ENCODE measurements at regions not wholly inside any gene's neighbourhood (a gene's known extent, or its start where the extent isn't known, plus 50 kb on each side); places are given as distances from the start of the nearest gene placed in this dataset.
A peak's percentile ranks its signal among the peaks of the same experiment; 100 is the strongest.

DNA sequence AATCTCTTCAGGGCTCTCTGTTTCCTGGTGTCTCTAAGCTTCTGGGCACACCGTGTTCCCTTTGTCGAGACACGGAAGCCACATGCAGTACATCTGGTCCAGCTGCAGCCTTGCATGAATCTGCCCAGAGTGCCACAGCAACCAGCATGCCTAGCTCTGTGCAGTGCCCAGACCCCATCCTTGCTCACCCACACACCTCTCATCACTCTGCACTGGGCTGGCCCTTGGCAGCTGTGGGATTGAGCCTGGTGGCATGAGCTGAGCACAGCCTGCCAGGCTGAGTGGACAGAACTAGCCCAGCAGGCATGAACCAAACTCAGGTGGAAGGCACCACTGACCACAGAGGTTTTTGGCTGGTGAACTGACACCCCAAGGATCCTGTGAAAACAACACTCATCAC is 279.9 kb downstream of the ATXN7L3B start:
- no peak for DNase-seq

DNA sequence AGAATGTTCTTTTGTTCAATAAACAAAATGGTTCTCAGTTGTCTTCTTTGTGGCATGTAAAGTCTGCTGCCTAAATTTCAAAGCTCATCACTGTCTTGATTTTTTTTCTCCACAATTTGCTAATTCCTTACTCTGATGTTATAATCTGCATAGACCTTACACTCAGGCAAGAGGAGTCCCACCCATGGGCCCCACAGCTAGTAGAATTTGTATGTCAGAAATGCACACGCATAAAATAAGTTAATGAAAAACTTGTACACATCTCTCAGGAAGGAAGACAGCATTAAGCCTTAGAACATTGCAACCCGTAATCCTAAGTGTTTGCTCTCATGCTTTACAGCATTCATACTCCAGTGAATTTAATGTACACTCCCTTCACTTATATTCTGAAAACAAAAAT is 280.8 kb downstream of the ATXN7L3B start:
- DNase-seq: no peak

DNA sequence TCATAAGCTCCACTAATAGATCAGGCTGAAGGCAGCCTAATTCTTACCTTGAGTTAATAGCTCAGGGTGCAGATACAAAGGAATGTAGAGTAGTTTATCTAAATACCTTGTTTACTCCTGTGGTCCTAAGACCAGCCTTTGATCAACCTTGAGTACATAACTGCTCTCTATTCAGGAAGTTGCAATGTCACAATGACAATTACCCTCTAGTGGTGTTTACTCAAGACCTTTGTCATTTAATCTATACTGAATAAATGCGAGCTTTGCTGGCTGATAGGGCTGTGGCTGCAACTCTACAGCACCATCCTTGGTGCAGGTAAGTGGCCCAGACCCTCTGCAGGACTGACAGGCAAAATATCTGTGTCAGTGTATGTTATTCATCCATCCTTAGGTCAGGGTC is 282.7 kb downstream of the ATXN7L3B start:
- no peak for DNase-seq

DNA sequence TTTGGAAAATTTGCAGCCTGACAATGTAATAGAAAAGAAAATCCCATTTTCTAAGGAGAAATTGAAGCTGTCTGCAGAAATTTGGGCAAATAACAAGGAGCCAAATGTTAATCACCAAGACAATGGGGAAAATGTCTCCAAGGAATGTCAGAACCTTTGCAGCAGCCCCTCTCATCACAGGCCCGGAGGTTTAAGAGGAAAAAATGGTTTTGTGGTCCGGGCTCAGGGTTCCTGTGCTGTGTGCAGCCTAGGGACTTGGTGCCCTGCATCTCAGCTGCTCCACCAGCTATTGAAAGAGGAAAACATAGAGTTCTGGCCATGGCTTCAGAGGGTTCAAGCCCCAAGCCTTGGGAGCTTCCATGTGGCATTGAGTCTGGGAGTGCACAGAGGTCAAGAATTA is 298.9 kb downstream of the ATXN7L3B start:
- no peak for DNase-seq

DNA sequence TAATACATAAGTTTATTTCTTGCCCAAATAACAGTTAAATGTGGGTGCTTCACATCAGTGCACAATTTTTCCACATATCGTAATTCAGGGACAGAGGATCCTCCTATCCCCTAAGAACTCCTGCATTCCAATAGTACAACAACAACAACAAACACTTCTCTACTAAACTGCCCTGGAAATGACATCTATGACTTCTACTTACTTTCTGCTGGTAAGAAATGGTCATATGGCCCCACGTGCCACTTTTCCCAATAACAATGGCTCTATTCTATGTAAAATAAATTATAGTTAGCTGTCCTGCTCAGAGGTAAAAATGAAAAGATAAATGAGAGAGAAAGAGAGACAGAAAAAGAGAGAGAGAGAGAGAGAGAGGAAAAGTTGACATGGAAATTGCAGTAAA is 308.5 kb downstream of the ATXN7L3B start:
- no peak for DNase-seq

DNA sequence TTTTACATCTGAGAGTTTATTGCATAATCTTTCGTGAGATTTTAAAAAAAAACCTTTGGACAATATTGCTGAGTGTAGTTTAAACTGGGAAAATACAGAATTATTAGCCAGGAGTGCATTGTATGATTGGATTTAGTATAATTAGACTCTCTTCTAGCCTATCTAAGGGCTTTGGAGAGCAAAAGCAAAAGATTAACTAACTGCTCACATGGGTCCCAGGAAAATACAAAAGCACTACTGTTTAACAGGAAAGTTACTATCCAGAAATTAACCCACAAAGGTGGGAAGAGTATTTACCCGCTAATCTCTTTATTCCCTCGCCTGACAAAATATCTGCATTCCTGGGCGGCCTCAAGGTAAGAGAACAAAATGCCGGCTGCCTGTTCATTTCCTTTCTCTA is 309.5 kb downstream of the ATXN7L3B start:
- no peak for DNase-seq

DNA sequence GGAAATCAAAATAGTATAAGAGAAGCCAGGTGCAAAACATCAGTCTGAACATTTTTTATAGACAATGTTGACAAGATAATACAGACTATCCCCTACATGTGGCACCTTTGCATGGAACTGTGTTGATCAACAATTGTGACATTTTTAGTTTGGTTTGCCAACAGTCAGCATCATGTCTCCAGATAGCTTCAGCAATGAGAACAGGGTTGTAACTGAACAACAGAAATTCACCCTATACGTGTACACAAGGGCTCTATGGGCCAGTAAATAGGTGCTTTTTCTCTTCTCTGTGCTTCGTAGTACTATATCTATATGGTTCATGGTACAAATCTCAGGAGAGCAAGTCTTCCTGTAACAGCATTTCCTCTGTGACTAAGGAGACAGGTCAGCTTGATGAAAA is 310.4 kb downstream of the ATXN7L3B start:
- DNase-seq: no peak

DNA sequence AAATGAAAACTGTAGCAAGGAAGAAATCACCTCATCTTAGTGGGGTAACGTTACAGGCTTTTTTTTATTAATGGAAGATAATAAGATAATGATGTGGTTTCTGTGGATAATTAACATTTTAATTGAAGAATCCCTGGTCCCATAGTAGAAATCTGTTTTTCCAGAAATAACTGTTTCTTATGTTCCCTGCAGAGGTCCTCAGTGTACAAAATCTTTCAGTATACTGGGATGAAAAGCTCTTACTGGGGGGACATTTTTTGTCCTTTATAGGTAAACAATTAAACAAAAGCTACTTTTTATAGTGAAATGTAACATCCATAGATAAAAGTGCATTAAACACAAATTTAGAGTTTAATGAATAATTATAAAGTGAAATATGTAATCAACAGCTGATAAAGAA is 312.2 kb downstream of the ATXN7L3B start:
- no peak for DNase-seq

DNA sequence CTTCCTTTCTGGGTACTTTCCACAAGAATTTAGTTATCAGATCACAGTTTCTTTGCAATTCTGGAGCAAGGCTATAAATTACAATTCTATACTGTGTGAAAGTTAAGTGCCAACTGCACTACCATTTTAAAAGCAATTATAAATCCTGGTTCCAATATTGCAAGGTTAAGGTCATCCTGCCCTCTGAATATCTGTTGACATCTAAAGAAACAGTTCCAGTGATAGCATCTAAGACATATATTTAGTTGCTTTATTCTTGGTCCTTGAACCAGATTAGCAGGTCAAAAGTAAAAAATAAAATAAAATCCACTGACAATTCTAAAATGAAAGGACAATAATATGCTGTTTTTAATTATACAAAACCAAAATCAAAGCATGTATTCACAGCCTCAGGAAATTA is 334.2 kb downstream of the ATXN7L3B start:
- no peak for DNase-seq

DNA sequence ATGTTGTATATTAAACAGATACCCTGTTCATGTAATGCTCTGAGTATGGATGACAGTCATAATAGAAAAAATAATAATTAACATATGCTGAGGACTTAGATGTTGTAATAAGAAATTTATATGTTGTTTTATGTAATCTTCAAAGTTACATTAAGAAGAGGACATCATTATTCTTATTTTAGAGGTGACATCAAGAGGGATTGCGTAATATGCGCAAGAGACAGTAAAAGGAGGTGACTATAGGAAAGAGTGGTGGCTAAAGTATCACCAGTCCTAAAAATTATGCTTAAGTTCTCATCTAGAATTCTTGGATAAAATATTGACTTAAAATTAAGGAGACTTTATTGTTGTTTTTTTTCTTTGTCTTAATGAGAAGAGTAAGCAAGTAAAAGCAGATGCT is 323.9 kb downstream of the KCNC2 start:
- DNase-seq: no peak

DNA sequence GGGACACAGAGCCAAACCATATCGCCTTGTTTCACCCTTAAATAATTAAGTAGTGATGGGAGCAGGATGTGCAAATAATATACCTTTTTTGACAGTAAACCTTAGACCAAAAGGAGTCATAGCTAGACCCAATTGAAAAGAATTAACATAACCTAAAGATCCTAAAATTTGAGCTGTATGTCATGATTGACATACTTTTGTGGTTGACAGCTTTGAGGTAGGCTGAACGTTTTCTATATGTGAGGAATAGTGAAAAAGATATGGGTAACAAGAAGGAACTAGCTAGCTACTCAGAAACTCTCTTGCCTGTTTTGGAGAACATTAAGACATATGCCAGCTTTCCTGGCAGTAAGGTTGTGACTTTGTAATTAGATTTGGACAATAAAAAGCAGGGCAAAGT is 320.6 kb downstream of the KCNC2 start:
- DNase-seq: peak in 1 of 5 donors; percentile 7

DNA sequence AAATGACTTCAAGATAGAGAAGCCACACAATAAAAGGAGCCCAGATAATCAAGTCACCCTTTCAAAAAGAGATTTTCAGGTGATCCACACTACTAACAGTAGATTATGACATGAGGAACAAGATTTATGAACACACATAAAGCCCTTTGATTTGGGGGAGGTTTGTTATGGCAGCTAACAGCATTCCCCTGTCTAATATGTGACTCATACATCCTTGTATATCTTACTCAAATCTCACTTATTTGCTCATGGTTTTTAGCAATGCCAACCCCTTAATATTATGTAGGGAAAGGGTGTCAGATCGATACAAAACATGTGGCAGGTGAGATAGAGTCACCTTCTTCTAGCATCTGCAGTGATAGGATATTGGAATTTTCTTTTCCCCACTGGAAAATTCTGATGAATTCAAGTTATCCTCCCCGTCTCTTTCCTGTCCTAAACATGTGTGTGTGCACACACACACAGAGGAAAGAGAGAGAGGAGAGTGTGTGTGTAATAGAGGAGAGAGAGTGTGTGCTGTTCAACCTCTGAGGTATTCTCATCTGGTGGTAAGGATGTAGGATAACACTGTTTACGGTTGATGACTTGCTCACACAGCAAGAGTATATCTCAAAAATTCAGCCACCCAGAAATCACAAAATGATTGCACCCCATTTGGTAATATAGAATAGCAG is 319.9 kb downstream of the KCNC2 start:
- peak in 1 of 5 donors; percentile 23 for DNase-seq

DNA sequence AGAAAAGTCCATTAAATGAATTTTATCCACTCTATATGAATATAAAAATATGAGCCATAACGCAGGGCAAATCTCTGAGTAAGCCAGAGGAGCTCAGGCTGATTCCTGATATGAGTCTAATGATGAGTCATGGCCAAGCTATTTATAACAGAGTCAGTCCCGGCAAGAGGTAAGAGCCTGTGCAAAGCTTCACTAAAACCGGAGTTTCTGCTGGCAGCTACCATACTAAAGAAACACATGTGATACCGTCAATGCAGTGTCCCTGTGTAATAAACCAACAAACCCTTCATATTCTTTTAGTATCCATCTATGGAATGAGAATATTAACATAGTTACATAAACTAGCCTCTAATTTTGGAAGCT is 319.4 kb downstream of the KCNC2 start:
- peak in 1 of 5 donors; percentile 53 for DNase-seq

DNA sequence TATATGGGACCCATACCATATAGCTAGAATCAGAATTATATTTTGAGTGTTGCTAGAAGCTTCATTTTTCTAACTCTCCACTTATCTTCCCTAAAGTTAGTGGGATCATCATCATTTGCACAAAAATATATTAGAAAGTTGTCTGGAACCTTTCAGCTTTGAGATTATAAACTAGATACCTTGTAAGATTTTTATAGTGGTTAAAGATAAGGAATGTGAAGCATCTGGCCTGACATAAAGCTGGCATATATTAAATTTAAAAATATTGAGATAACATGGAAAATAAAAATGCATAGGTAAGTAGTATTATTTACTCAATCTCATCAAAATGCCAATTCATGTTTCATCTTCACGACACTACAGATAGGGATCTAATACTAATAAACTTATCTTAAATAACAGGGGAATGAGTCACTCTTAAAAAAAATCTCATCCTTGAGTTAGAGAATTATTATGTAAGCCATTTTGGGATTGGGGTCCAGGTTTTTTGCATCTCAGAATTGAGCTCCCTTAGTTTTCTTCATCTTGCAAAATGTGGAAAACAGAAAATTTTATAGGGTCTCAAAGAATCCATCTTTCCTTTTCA is 318.5 kb downstream of the KCNC2 start:
- DNase-seq: no peak

DNA sequence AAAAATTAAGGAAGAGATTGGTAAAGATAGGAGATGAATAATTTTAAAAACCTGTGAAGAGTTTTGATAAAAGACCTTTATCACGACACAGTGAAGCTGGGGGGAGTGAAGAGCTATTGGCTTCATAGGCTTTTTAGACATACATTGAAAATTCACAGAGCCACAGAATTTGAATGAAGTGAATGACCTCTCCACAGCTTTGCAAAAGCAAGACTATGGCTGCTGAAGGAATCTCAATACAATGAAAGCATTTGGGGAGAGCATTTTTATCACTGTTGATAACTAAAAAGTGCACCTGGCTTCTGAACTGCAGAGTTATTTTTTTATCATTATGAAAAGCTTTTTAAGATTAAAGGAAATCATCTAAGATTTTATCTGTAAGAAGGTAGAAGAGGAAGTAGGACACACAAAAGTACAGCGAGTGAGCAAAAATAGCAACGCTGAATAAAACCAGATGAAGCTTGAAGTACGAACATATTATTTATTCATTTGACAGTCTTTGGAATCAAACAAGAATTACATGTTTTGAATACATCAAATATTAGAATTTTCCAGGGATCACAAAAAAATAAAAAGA is 317.5 kb downstream of the KCNC2 start:
- DNase-seq: no peak

DNA sequence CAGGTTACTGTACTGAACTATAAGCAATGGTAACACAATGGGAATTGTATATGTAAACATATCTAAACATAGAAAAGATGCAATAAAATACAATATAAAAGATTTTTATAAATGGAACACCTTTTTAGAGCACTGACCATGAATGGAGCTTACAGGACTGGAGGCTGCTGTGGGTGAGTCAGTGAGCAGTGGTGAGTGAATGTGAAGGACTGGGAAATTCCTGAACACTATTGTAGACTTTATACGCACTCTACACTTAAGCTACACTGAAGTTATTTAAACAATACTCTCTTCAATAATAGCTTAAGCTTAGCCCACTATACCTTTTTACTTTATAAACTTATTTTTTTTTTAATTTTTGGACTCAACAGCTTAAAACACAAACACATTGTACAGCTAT is 313.5 kb downstream of the KCNC2 start:
- no peak for DNase-seq

DNA sequence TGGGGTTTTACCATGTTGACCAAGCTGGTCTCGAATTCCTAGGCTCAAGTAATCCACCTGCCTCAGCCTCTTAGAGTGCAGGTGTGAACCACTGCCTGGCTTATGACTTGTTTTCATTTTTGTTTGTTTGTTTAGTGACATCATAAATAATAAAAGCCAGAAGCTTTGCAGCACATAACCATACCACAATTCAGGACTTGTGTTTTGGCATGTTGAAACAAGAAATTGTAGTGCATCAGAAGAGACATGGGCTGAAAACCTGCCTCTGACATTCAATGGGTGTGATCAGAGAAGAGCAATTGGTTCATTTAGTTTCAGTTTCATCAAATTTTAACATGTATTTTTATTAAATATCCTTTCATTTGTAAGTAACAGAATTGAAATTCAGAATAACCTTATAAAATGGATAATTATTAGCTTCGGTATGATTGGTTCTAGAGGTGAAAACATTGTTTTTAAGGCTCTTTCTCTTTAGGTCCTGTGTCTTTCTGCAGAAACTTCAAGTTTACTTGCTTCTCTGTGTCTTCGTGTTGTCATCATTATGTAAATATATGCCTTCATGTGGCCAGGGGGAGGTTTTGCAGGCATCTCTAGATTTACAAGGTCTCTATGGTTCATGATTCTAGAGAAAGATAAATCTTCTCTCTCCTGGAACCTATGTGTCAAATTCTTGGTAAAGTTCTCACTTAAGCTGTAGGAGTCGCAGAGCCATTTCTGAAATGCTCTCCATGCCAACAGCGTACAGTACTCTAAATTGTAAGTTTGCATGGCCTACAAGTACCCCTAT is 312.0 kb downstream of the KCNC2 start:
- DNase-seq: peak in 1 of 5 donors; percentile 50

DNA sequence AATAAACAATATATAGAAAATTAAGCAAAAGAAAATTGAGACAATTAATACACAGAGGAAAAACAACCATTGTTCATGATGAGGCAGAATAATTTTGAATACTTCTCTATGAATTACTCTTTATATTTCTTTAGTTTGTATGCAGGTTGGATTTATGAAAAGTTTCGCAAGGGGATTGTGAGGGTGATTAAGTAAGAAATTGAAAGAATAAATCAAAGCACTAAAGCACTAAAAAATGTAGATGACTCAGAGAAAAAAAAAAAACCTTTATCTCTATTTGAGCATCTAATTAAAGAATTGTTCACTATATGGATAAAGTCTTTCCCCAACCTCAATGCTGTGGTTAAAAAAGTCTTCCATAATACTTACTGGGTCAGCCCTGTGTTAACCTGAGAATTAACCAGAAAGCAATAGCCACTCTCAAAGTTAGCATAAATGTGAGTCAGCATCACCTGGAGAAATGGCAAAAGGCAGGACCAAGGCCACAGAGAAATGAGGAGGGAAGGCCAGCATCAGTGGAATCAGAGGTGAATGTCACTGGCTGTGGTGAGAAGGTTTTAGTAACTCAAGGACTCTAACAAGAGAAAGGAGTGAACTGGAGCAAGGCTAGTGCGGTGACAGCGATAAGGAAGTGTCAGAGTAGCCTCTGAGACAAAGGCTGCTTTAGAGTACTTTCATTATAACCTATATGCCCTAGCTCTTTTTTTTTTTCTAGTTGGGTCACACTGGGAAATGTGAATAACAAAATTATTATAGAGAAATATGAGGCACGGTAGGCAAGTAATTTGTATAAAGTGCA is 310.4 kb downstream of the KCNC2 start:
- DNase-seq: no peak

DNA sequence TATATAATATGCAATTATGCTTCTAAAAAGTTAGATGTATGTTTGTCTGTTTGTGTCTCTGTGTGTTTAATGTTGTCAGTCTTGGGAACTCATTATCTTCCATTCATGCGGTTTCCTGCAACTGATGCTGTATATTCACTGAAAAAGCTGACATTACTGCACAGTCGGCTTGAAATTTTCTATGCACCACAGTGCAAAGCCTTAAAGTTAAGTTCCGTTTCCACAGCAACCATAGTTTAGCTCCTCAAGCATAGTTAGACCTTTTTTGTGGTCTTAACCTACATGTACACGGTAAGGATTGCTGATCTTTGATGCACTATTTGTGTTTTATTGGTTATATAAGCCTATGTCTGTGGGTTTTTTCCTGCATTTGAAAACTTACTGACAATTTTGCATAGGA is 309.4 kb downstream of the KCNC2 start:
- DNase-seq: peak in 1 of 5 donors; percentile 9

DNA sequence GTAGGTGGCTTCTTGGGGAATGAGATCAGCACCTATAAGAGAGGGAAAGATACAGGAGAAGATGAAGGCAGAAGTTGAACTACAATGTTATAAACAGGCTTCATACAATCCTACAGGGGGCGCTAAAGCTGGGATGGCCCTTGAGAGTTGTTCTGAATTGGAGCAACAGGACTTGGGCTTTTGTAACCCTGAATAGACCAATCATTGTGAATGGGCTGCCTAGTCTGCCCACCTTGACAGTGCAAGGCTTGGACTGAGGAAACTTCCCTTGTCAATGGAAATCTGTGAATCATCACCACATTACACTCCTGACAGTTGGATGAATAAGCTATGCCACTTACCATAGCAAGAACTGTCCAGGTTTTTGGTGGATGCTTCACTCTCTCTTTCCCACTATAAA is 306.1 kb downstream of the KCNC2 start:
- no peak for DNase-seq

DNA sequence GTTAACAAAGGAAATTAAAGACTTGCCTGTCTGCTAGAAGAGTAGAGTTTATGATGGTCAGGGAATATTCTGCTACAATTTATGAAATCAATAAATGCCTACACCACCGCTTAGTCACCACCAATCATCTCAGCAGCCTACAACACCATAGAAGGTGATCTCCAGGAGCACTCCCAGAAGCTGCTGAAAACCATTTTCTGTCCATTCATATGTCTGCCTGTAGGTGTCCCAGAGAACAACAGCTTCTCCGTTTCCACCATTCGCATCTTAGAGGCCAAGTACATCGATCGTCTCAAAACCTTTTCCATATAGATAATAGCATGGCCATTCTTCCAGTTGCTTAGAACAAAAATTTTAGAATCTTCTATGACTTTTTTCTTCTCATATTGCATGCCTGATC is 303.4 kb downstream of the KCNC2 start:
- no peak for DNase-seq

DNA sequence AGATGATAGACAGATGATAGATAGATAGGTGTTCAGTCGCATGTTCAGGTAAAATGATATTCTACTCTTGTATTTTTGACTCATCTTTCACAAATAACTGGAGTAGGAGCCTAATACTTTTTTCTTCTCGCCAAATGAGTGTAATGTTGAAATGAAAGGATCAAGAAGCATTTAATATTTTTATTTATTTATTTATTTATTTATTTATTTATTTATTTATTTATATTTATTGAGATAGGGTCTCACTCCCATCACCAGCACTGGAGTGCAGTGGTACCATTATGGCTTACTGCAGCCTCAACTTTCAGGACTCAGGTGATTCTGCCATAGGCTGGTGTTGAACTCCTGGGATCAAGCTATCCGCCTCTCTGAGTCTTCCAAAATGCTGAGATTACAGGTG is 298.8 kb downstream of the KCNC2 start:
- DNase-seq: no peak

DNA sequence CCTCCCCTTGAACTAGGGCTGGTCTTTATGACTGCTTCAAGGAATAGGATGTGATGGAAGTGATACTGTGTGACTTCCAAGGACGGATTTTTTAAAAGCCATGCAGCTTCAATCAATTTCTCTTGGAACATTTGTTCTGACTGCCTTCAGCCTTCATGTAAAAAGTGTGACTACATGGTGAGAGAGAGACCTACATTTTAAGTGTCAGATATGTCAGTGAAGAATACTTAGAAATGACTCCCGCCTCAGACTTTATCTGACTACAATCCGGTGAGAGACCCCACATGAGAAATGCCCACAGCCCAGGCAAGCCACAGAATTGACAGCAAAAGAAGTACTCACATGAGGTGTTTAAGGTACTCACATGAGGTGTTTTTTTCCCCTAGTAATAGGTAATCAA is 295.3 kb downstream of the KCNC2 start:
- no peak for DNase-seq

Data from T-helper 1 cell (primary cell).